ENCODE measurements at regions not wholly inside any gene's neighbourhood (a gene's known extent, or its start where the extent isn't known, plus 50 kb on each side); places are given as distances from the start of the nearest gene placed in this dataset.

DNA sequence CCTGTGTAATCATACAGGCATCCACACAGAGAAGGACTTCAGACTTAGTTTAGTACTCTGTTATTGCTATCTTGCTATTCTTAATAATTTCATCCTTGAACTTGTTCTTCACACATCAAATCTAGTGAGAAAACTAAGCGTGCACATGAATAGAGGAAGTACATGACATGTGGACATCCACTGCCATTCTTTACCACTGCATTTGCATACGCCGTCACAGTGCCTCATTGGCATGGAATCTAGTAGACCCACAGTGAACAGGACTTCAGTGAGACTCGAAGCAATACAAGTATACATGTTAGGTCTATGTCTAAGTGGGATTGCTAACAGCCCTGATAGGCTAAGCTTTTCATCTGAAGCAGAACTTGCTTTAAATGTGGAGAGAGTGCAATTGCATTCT lies 592.1 kb downstream of the TLE4 start:
- TF ChIP-seq SIN3A (IDR thresholded peaks at IDR 0.05; ENCODE audit: borderline replicate concordance, insufficient read depth, low read length): no peak
- no peak for TF ChIP-seq FOXP2 (optimal IDR thresholded peaks at IDR 0.05; ENCODE audit: borderline replicate concordance, extremely low read depth, extremely low read length, insufficient read depth)
- no peak for TF ChIP-seq TAF1 (IDR thresholded peaks at IDR 0.05; ENCODE audit: borderline replicate concordance, insufficient read depth, low read length)
- TF ChIP-seq, protein P1, sequence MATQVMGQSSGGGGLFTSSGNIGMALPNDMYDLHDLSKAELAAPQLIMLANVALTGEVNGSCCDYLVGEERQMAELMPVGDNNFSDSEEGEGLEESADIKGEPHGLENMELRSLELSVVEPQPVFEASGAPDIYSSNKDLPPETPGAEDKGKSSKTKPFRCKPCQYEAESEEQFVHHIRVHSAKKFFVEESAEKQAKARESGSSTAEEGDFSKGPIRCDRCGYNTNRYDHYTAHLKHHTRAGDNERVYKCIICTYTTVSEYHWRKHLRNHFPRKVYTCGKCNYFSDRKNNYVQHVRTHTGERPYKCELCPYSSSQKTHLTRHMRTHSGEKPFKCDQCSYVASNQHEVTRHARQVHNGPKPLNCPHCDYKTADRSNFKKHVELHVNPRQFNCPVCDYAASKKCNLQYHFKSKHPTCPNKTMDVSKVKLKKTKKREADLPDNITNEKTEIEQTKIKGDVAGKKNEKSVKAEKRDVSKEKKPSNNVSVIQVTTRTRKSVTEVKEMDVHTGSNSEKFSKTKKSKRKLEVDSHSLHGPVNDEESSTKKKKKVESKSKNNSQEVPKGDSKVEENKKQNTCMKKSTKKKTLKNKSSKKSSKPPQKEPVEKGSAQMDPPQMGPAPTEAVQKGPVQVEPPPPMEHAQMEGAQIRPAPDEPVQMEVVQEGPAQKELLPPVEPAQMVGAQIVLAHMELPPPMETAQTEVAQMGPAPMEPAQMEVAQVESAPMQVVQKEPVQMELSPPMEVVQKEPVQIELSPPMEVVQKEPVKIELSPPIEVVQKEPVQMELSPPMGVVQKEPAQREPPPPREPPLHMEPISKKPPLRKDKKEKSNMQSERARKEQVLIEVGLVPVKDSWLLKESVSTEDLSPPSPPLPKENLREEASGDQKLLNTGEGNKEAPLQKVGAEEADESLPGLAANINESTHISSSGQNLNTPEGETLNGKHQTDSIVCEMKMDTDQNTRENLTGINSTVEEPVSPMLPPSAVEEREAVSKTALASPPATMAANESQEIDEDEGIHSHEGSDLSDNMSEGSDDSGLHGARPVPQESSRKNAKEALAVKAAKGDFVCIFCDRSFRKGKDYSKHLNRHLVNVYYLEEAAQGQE (IDR thresholded peaks at IDR 0.05; ENCODE audit: insufficient read depth in 1 of 2, low read depth in 2 of 2, low read length in 2 of 2): no peak

DNA sequence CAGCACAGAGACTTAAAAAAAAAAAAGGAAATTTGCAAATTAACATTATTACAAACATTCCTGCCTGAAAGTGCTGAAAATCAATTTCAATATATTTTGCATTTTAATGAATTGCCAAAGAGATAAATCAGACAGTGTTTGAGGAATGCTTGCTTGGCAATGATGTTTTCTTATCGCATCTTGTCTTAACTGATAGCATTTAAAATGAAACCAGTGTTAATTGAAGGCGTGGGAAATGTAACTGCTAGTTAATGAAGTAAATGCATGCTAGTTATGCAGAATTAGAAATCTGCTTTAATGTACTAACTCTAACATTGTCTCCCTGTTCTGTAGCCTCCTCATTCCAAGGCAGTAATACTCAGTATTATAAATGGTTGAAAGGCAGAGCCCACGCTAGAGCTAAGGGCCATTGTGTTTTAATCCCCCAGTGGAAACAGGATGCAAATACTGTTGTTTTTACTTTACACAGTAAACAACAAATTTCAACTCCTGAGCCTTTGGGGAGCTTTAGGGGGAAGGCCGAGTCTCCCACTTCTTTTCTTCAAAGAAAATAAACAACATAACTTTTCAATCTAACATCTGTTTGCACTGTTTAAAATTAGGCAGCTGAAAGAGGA lies 586.9 kb downstream of the TLE4 start:
- TF ChIP-seq FOXP2 (optimal IDR thresholded peaks at IDR 0.05; ENCODE audit: borderline replicate concordance, extremely low read depth, extremely low read length, insufficient read depth): no peak
- TF ChIP-seq SIN3A (IDR thresholded peaks at IDR 0.05; ENCODE audit: borderline replicate concordance, insufficient read depth, low read length): no peak
- TF ChIP-seq, protein P1 (IDR thresholded peaks at IDR 0.05; ENCODE audit: insufficient read depth in 1 of 2, low read depth in 2 of 2, low read length in 2 of 2): no peak

DNA sequence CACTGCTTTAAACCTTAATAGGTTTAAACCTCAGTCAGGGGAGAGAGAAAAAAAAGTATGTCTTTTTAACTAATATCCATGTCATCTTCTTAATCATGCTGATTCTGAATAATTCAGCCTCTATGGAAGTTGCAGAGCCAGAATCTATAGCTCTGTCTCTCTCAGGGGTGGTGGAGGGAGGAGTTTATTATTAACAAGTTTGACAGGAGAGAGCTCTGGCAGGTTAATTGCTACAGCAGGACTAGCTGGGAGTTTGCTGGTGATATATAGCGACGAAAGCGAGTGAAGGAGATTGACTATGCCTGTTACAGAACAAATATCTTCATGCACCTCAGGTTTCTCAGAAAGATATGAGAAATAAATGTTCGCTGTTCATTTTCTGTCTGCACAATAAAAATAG lies 586.4 kb downstream of the TLE4 start:
- TF ChIP-seq POLR2AphosphoS5 (IDR thresholded peaks at IDR 0.05; ENCODE audit: low read depth, low read length): no peak
- no peak for TF ChIP-seq FOXP2 (optimal IDR thresholded peaks at IDR 0.05; ENCODE audit: borderline replicate concordance, extremely low read depth, extremely low read length, insufficient read depth)
- TF ChIP-seq TAF1 (IDR thresholded peaks at IDR 0.05; ENCODE audit: borderline replicate concordance, insufficient read depth, low read length): no peak

DNA sequence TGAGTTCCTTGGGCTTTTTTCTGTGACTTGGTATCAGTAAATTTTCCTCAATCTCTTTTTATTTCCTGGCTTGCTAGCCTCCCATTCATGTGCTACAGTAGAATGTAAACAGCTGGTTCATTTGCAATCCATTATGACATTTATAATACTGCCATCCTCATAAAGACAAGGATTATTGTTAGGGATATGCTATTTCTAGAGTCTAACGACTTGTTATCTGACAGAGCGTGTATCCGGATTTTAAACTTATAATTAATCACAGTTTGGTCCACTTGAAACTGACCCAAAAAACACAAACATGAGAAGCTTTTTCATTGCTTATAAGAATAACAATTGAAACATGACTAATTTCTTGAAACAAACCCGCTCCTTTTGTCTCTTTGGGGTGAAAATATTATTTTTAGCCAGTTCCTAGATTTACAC lies 585.8 kb downstream of the TLE4 start:
- TF ChIP-seq TAF1 (IDR thresholded peaks at IDR 0.05; ENCODE audit: borderline replicate concordance, insufficient read depth, low read length) (no peak), SIN3A (IDR thresholded peaks at IDR 0.05; ENCODE audit: borderline replicate concordance, insufficient read depth, low read length) (no peak), POLR2AphosphoS5 (IDR thresholded peaks at IDR 0.05; ENCODE audit: low read depth, low read length) (no peak; the same call in 1 of the 2 replicates), FOXP2 (optimal IDR thresholded peaks at IDR 0.05; ENCODE audit: borderline replicate concordance, extremely low read depth, extremely low read length, insufficient read depth) (no peak)
- TF ChIP-seq, protein P1 (IDR thresholded peaks at IDR 0.05; ENCODE audit: insufficient read depth in 1 of 2, low read depth in 2 of 2, low read length in 2 of 2): no peak

DNA sequence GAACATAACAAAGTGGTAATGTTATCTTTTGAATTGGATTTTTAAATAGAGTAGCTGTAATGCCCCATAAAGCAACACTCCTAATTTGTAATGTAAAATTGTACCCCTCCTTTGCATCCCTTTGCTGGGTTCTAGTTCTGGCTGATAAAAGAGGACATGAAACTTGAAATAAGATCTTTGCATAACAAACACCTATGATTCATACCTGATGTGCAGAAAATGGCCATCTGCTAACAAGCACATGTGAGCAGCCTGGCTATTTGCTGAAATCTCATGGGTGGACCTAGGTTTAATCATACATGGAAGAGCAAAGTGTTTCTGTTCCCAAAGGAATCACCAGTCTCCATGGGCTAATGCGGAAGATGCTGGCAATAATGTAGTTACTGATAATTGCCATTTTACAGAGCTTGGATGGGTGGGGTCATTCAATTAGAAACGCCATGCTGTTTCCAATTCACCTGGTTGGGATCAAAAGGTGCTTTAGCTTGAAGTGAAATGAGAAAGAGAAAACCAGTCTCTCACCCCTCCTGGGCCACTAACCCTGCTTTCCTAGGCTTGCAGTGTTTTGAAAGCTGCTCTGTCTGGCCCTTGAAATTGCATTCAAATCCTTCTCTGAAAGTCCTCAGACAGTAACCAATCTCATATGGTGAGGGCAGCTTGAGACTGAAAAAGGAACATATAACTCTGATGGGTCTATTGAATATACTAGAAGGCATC lies 585.1 kb downstream of the TLE4 start:
- TF ChIP-seq POLR2AphosphoS5 (IDR thresholded peaks at IDR 0.05; ENCODE audit: low read depth, low read length) (no peak), SIN3A (IDR thresholded peaks at IDR 0.05; ENCODE audit: borderline replicate concordance, insufficient read depth, low read length) (no peak), FOXP2 (optimal IDR thresholded peaks at IDR 0.05; ENCODE audit: borderline replicate concordance, extremely low read depth, extremely low read length, insufficient read depth) (no peak), TAF1 (IDR thresholded peaks at IDR 0.05; ENCODE audit: borderline replicate concordance, insufficient read depth, low read length) (no peak)
- TF ChIP-seq, protein P1 (IDR thresholded peaks at IDR 0.05; ENCODE audit: insufficient read depth in 1 of 2, low read depth in 2 of 2, low read length in 2 of 2): no peak
